ENCODE measurements at regions not wholly inside any gene's neighbourhood (a gene's known extent, or its start where the extent isn't known, plus 50 kb on each side); places are given as distances from the start of the nearest gene placed in this dataset.

- H3K27me3 Mint-ChIP-seq (ENCODE audit: low read depth): no peaks in the 10 kb centered on the region
- H3K36me3 Mint-ChIP-seq (ENCODE audit: low read depth): no peaks in the 10 kb centered on the region
- no peak for TF ChIP-seq CTCF (IDR thresholded peaks at IDR 0.05; ENCODE audit: unreplicated experiment in 3 of 3)
- no peak overlapping the region for H3K4me3 Mint-ChIP-seq
- peaks cover 8% of the 10 kb centered on the region for H3K9me3 Mint-ChIP-seq
- H3K27ac Mint-ChIP-seq: no peak overlapping the region
- H3K4me1 Mint-ChIP-seq: peaks cover 24% of the 10 kb centered on the region
Measured at GRCh38 chr13:99027661-99028425, 50.0 kb upstream of the DOCK9 start.

- no peaks in the 10 kb centered on the region for H3K27me3 Mint-ChIP-seq (ENCODE audit: low read depth)
- peaks cover 25% of the 10 kb centered on the region for H3K4me1 Mint-ChIP-seq
- no peaks in the 10 kb centered on the region for H3K36me3 Mint-ChIP-seq (ENCODE audit: low read depth)
- TF ChIP-seq CTCF (IDR thresholded peaks at IDR 0.05; ENCODE audit: unreplicated experiment in 3 of 3): no peak
- no peak overlapping the region for H3K4me3 Mint-ChIP-seq
- peaks cover 8% of the 10 kb centered on the region for H3K9me3 Mint-ChIP-seq
- H3K27ac Mint-ChIP-seq: no peak overlapping the region
Measured at GRCh38 chr13:99028890-99029289, 51.0 kb upstream of the DOCK9 start.

- no peaks in the 10 kb centered on the region for H3K36me3 Mint-ChIP-seq (ENCODE audit: low read depth)
Measured at GRCh38 chr13:99029576-99029975, 51.7 kb upstream of the DOCK9 start.

GRCh38 chr13:99030326-99030725, 52.5 kb upstream of the DOCK9 start:
- peaks cover 8% of the 10 kb centered on the region for H3K9me3 Mint-ChIP-seq
- no peak overlapping the region for H3K27ac Mint-ChIP-seq
- TF ChIP-seq CTCF (IDR thresholded peaks at IDR 0.05; ENCODE audit: unreplicated experiment in 3 of 3): no peak
- no peaks in the 10 kb centered on the region for H3K27me3 Mint-ChIP-seq (ENCODE audit: low read depth)
- peaks cover 23% of the 10 kb centered on the region for H3K4me1 Mint-ChIP-seq
- no peaks in the 10 kb centered on the region for H3K36me3 Mint-ChIP-seq (ENCODE audit: low read depth)
- H3K4me3 Mint-ChIP-seq: no peak overlapping the region

More at GRCh38 chr13:99029576-99029975, 51.7 kb upstream of the DOCK9 start:
- Mint-ChIP-seq H3K4me3 (no peak overlapping the region), H3K27ac (no peak overlapping the region), H3K9me3 (peaks cover 8% of the 10 kb centered on the region), H3K4me1 (peaks cover 24% of the 10 kb centered on the region), H3K27me3 (ENCODE audit: low read depth) (no peaks in the 10 kb centered on the region)
- no peak for TF ChIP-seq CTCF (IDR thresholded peaks at IDR 0.05; ENCODE audit: unreplicated experiment in 3 of 3)

GRCh38 chr13:99031832-99032231, 54.0 kb upstream of the DOCK9 start:
- Mint-ChIP-seq H3K9me3 (peaks cover 8% of the 10 kb centered on the region), H3K27me3 (ENCODE audit: low read depth) (no peaks in the 10 kb centered on the region), H3K27ac (no peak overlapping the region), H3K4me1 (peaks cover 23% of the 10 kb centered on the region), H3K36me3 (ENCODE audit: low read depth) (no peaks in the 10 kb centered on the region), H3K4me3 (no peak overlapping the region)
- no peak for TF ChIP-seq CTCF (IDR thresholded peaks at IDR 0.05; ENCODE audit: unreplicated experiment in 3 of 3)

GRCh38 chr13:99033814-99034213, 56.0 kb upstream of the DOCK9 start:
- Mint-ChIP-seq H3K27me3 (ENCODE audit: low read depth) (no peaks in the 10 kb centered on the region), H3K27ac (peak overlapping the region in 2 of 3 experiments; percentile 22 to 28), H3K4me1 (peaks cover 25% of the 10 kb centered on the region), H3K4me3 (no peak overlapping the region), H3K9me3 (peaks cover 4% of the 10 kb centered on the region), H3K36me3 (ENCODE audit: low read depth) (no peaks in the 10 kb centered on the region)
- peak; percentile 54 to 64 (median 60) for TF ChIP-seq CTCF (IDR thresholded peaks at IDR 0.05; ENCODE audit: unreplicated experiment in 3 of 3)
